Keratinocyte (primary cell): ENCODE measurements at regions not wholly inside any gene's neighbourhood (a gene's known extent, or its start where the extent isn't known, plus 50 kb on each side); places are given as distances from the start of the nearest gene placed in this dataset.

Source experiments
- DNase-seq: peaks from one replicate; pipeline ENCODE4 v3.0.0-alpha.2; 2011; ENCODE audit warnings: low read depth, missing footprints, low spot score
- FAIRE-seq: peaks from 2 replicates; lab custom pipeline; 2011; peaks lifted over from hg19 to GRCh38; lab: Jason Lieb, UNC
- H2AFZ ChIP-seq: 2 replicates; pipeline ENCODE4 v1.6.0; 2012; ENCODE audit warnings: low read length, control low read depth, inconsistent platforms; ENCODE audit not compliant: control insufficient read depth
- H3K27ac ChIP-seq: 2 replicates; pipeline ENCODE4 v1.5.1; 2011; ENCODE audit warnings: low read length; ENCODE audit not compliant: control insufficient read depth, insufficient read depth
- H3K27me3 ChIP-seq: 3 replicates; pipeline ENCODE4 v1.6.0; 2011; ENCODE audit warnings: low read length; ENCODE audit not compliant: control insufficient read depth, insufficient read depth; ENCODE audit errors: extremely low read depth
- H3K36me3 ChIP-seq, 2 experiments: 2 replicates in 1 of 2; 3 replicates in 1 of 2; pipeline ENCODE4 v1.5.1; 2011; ENCODE audit warnings: low read length in 2 of 2, mild to moderate bottlenecking in 1 of 2; ENCODE audit not compliant: control insufficient read depth in 2 of 2, insufficient read depth in 2 of 2; ENCODE audit errors: extremely low read depth in 1 of 2
- H3K4me1 ChIP-seq: 3 replicates; pipeline ENCODE4 v1.5.1; 2011; ENCODE audit warnings: low read length; ENCODE audit not compliant: control insufficient read depth, insufficient read depth; ENCODE audit errors: extremely low read depth
- H3K4me2 ChIP-seq: 3 replicates; pipeline ENCODE4 v1.6.0; 2011; ENCODE audit warnings: low read depth, low read length; ENCODE audit not compliant: control insufficient read depth, insufficient read depth; ENCODE audit errors: extremely low read depth
- H3K4me3 ChIP-seq, 3 experiments: fragments of 200-600 bp in 1 of 3; sonication (generic) in 1 of 3; 2 replicates in 2 of 3; 3 replicates in 1 of 3; pipeline ENCODE4 v1.5.1; 2011 to 2016; ENCODE audit warnings: low read length in 3 of 3, mild to moderate bottlenecking in 3 of 3, control low read depth in 2 of 3, inconsistent platforms in 1 of 3, low read depth in 1 of 3, mixed read lengths in 1 of 3, mixed run types in 1 of 3, moderate library complexity in 1 of 3; ENCODE audit not compliant: control insufficient read depth in 2 of 3, insufficient read depth in 2 of 3; ENCODE audit errors: extremely low read depth in 1 of 3
- H3K79me2 ChIP-seq: 2 replicates; pipeline ENCODE4 v1.6.0; 2012; ENCODE audit warnings: low read length; ENCODE audit not compliant: control insufficient read depth, insufficient read depth
- H3K9ac ChIP-seq: 3 replicates; pipeline ENCODE4 v1.6.0; 2011; ENCODE audit warnings: low read length; ENCODE audit not compliant: control insufficient read depth, insufficient read depth; ENCODE audit errors: extremely low read depth
- H3K9me1 ChIP-seq: 3 replicates; pipeline ENCODE4 v1.6.0; 2011; ENCODE audit warnings: low read length; ENCODE audit not compliant: control insufficient read depth, insufficient read depth; ENCODE audit errors: extremely low read depth
- H3K9me3 ChIP-seq: 2 replicates; pipeline ENCODE4 v1.5.1; 2012; ENCODE audit warnings: low read depth, low read length; ENCODE audit not compliant: control insufficient read depth
- H4K20me1 ChIP-seq: 3 replicates; pipeline ENCODE4 v1.6.0; 2011; ENCODE audit warnings: low read length; ENCODE audit not compliant: control insufficient read depth, insufficient read depth; ENCODE audit errors: extremely low read depth
- CTCF ChIP-seq, 3 experiments: IDR thresholded peaks in 1 of 3; conservative IDR thresholded peaks in 1 of 3; optimal IDR thresholded peaks in 1 of 3; 2 replicates in 2 of 3; 3 replicates in 1 of 3; pipeline versions ENCODE3 to v1.5.1; 2011; ENCODE audit warnings: low read length in 3 of 3, mild to moderate bottlenecking in 3 of 3, moderate library complexity in 2 of 3, control low read depth in 1 of 3, inconsistent platforms in 1 of 3; ENCODE audit not compliant: insufficient read depth in 2 of 3; ENCODE audit errors: extremely low read depth in 1 of 3
- EZH2 ChIP-seq: IDR thresholded peaks from one replicate; pipeline ENCODE4 v1.6.1; 2012; ENCODE audit warnings: inconsistent platforms, mild to moderate bottlenecking, low read length, moderate library complexity
- dilution Hi-C: fragments of 300-500 bp; cut with MboI; formaldehyde crosslinking; loops from one replicate; pipeline ENCODE4 v1.7.0; 2020; ENCODE audit warnings: low sequenced_read_pairs; ENCODE audit not compliant: extremely low pct_ligation_motif_present

- Histone ChIP-seq H2AFZ (no peak overlapping the region), H4K20me1 (no peaks in the 10 kb centered on the region), H3K27ac (no peak overlapping the region), H3K4me1 (no peaks in the 10 kb centered on the region), H3K36me3 (no peaks in the 10 kb centered on the region), H3K4me2 (no peak overlapping the region), H3K4me3 (no peak overlapping the region), H3K9me3 (no peaks in the 10 kb centered on the region), H3K9ac (no peak overlapping the region), H3K9me1 (no peaks in the 10 kb centered on the region), H3K79me2 (no peaks in the 10 kb centered on the region), H3K27me3 (no peaks in the 10 kb centered on the region)
- TF ChIP-seq CTCF (optimal IDR thresholded peaks at IDR 0.05 in 1 of 3, IDR thresholded peaks at IDR 0.05 in 1 of 3, conservative IDR thresholded peaks at IDR 0.05 in 1 of 3; ENCODE audit: extremely low read depth in 1 of 3, insufficient read depth in 2 of 3, low read length in 3 of 3): no peak
- TF ChIP-seq EZH2: no peak
- dilution Hi-C loops: no loop called here
- DNase-seq (no peak), FAIRE-seq (no peak)
Observed at GRCh38 chr2:144201868-144202468, 318.0 kb downstream of the ZEB2 start.

DNA sequence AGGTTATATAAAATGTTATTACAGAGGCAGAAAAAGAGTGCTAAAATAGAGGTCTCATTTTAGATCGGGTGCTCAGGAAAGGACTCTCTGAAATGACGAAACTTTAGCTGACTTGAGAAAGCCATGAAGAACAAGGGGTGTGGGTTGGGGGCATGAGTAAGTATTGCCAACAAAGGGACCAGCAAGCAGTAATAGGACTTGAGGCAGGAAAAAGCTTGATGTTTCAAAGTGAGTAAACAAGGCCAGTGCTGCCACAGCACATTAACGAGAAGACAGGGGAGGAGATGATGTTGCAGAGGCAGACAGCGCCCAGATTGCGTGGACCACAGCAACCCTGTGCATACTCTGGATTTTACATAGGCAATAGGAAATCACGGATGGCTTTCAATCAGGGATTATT lies 318.8 kb downstream of the ZEB2 start:
- no peaks in the 10 kb centered on the region for H3K9me1 ChIP-seq
- dilution Hi-C loops: no loop called here
- no peak for DNase-seq
- no peak for TF ChIP-seq EZH2
- no peak for TF ChIP-seq CTCF (optimal IDR thresholded peaks at IDR 0.05 in 1 of 3, IDR thresholded peaks at IDR 0.05 in 1 of 3, conservative IDR thresholded peaks at IDR 0.05 in 1 of 3; ENCODE audit: extremely low read depth in 1 of 3, insufficient read depth in 2 of 3, low read length in 3 of 3)
- FAIRE-seq: no peak
- no peaks in the 10 kb centered on the region for H3K4me1 ChIP-seq
- no peaks in the 10 kb centered on the region for H3K9me3 ChIP-seq
- no peak overlapping the region for H2AFZ ChIP-seq
- no peak overlapping the region for H3K4me3 ChIP-seq
- H3K27ac ChIP-seq: no peak overlapping the region
- H3K4me2 ChIP-seq: no peak overlapping the region
- H3K9ac ChIP-seq: no peak overlapping the region
- no peaks in the 10 kb centered on the region for H3K36me3 ChIP-seq
- no peaks in the 10 kb centered on the region for H3K79me2 ChIP-seq
- H4K20me1 ChIP-seq: no peaks in the 10 kb centered on the region
- no peaks in the 10 kb centered on the region for H3K27me3 ChIP-seq
